ENCODE measurements at regions not wholly inside any gene's neighbourhood (a gene's known extent, or its start where the extent isn't known, plus 50 kb on each side); places are given as distances from the start of the nearest gene placed in this dataset.

- TF ChIP-seq, protein P1, sequence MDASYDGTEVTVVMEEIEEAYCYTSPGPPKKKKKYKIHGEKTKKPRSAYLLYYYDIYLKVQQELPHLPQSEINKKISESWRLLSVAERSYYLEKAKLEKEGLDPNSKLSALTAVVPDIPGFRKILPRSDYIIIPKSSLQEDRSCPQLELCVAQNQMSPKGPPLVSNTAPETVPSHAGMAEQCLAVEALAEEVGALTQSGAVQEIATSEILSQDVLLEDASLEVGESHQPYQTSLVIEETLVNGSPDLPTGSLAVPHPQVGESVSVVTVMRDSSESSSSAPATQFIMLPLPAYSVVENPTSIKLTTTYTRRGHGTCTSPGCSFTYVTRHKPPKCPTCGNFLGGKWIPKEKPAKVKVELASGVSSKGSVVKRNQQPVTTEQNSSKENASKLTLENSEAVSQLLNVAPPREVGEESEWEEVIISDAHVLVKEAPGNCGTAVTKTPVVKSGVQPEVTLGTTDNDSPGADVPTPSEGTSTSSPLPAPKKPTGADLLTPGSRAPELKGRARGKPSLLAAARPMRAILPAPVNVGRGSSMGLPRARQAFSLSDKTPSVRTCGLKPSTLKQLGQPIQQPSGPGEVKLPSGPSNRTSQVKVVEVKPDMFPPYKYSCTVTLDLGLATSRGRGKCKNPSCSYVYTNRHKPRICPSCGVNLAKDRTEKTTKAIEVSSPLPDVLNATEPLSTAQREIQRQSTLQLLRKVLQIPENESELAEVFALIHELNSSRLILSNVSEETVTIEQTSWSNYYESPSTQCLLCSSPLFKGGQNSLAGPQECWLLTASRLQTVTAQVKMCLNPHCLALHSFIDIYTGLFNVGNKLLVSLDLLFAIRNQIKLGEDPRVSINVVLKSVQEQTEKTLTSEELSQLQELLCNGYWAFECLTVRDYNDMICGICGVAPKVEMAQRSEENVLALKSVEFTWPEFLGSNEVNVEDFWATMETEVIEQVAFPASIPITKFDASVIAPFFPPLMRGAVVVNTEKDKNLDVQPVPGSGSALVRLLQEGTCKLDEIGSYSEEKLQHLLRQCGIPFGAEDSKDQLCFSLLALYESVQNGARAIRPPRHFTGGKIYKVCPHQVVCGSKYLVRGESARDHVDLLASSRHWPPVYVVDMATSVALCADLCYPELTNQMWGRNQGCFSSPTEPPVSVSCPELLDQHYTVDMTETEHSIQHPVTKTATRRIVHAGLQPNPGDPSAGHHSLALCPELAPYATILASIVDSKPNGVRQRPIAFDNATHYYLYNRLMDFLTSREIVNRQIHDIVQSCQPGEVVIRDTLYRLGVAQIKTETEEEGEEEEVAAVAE (CRISPR knock-in tag; IDR thresholded peaks at IDR 0.05; ENCODE audit: borderline replicate concordance) = no peak
- TF ChIP-seq MTF1 (CRISPR knock-in tag; IDR thresholded peaks at IDR 0.05) (no peak), ZNF784 (CRISPR knock-in tag; IDR thresholded peaks at IDR 0.05; ENCODE audit: borderline replicate concordance) (no peak), ZNF33A (CRISPR knock-in tag; IDR thresholded peaks at IDR 0.05; ENCODE audit: borderline replicate concordance) (no peak), RCOR2 (CRISPR knock-in tag; IDR thresholded peaks at IDR 0.05) (no peak), ZNF615 (CRISPR knock-in tag; IDR thresholded peaks at IDR 0.05; ENCODE audit: borderline replicate concordance) (no peak), SYNCRIP (IDR thresholded peaks at IDR 0.05; ENCODE audit: insufficient read depth, low read depth, low read length) (no peak), SMAD1 (CRISPR knock-in tag; IDR thresholded peaks at IDR 0.05; ENCODE audit: borderline replicate concordance, low read depth) (no peak), KDM4B (CRISPR knock-in tag; IDR thresholded peaks at IDR 0.05) (no peak), ZNF432 (CRISPR knock-in tag; IDR thresholded peaks at IDR 0.05; ENCODE audit: borderline replicate concordance) (no peak), PAF1 (CRISPR knock-in tag; IDR thresholded peaks at IDR 0.05) (no peak), ZNF672 (CRISPR knock-in tag; IDR thresholded peaks at IDR 0.05) (no peak)
Observed at GRCh38 chr15:101543026-101543390, 53.5 kb upstream of the PCSK6 start (continued).
